CD14-positive monocyte (primary cell): ENCODE measurements at regions not wholly inside any gene's neighbourhood (a gene's known extent, or its start where the extent isn't known, plus 50 kb on each side); places are given as distances from the start of the nearest gene placed in this dataset.

ENCODE experiments used
- DNase-seq, 3 donors: peaks; one replicate each; pipeline ENCODE4 v3.0.0-alpha.2; 2011 to 2022
- H2AFZ ChIP-seq: 2 replicates; pipeline ENCODE4 v1.6.0; 2012; ENCODE audit warnings: mild to moderate bottlenecking, low read depth, low read length, inconsistent platforms; ENCODE audit not compliant: insufficient read depth, poor library complexity, severe bottlenecking
- H3K27ac ChIP-seq, 2 donors: 1 replicate in 1 of 2; 2 replicates in 1 of 2; pipeline ENCODE4 v1.5.1; 2012 to 2013; ENCODE audit warnings: low read length in 2 of 2, control low read depth in 1 of 2, inconsistent platforms in 1 of 2, low read depth in 1 of 2, mild to moderate bottlenecking in 1 of 2
- H3K27me3 ChIP-seq, 2 donors: one replicate each; pipeline versions ENCODE4 v1.6.0 to v1.6.1; 2011 to 2013; ENCODE audit warnings: low read length in 2 of 2; ENCODE audit not compliant: control insufficient read depth in 2 of 2, insufficient read depth in 2 of 2
- H3K36me3 ChIP-seq, 2 donors: replicated peaks in 1 of 2; 1 replicate in 1 of 2; 2 replicates in 1 of 2; pipeline versions ENCODE4 v1.5.1 to v1.6.1; 2012 to 2013; ENCODE audit warnings: low read length in 2 of 2, control low read depth in 1 of 2, inconsistent platforms in 1 of 2, mild to moderate bottlenecking in 1 of 2; ENCODE audit not compliant: insufficient read depth in 2 of 2, control insufficient read depth in 1 of 2
- H3K4me1 ChIP-seq, 2 donors: 1 replicate in 1 of 2; 2 replicates in 1 of 2; pipeline versions ENCODE4 v1.5.1 to v1.6.1; 2012 to 2013; ENCODE audit warnings: low read length in 2 of 2, control low read depth in 1 of 2, inconsistent platforms in 1 of 2, mild to moderate bottlenecking in 1 of 2, moderate library complexity in 1 of 2; ENCODE audit not compliant: insufficient read depth in 2 of 2, control insufficient read depth in 1 of 2
- H3K4me2 ChIP-seq: replicated peaks from 2 replicates; pipeline ENCODE3; 2012; ENCODE audit warnings: low read length, moderate library complexity, mild to moderate bottlenecking; ENCODE audit not compliant: poor library complexity, severe bottlenecking; ENCODE audit errors: extremely low read depth
- H3K4me3 ChIP-seq, 3 experiments: fragments of 200-600 bp in 1 of 3; sonication (generic) in 1 of 3; replicated peaks in 1 of 3; 1 replicate in 2 of 3; 2 replicates in 1 of 3; pipeline ENCODE4 v1.5.1; 2011 to 2013; ENCODE audit warnings: low read length in 3 of 3, mild to moderate bottlenecking in 3 of 3, control low read depth in 2 of 3, low read depth in 2 of 3, inconsistent platforms in 1 of 3, moderate library complexity in 1 of 3
- H3K79me2 ChIP-seq: 2 replicates; pipeline ENCODE4 v1.6.0; 2012; ENCODE audit warnings: mild to moderate bottlenecking, control low read depth, inconsistent platforms, low read length, moderate library complexity; ENCODE audit not compliant: insufficient read depth
- H3K9ac ChIP-seq: 2 replicates; pipeline ENCODE4 v1.6.0; 2017; ENCODE audit warnings: low read length, mild to moderate bottlenecking; ENCODE audit not compliant: insufficient read depth, poor library complexity, severe bottlenecking
- H3K9me3 ChIP-seq, 2 donors: replicated peaks in 1 of 2; 1 replicate in 1 of 2; 2 replicates in 1 of 2; pipeline versions ENCODE4 v1.5.1 to v1.6.1; 2012 to 2013; ENCODE audit warnings: low read length in 2 of 2, control low read depth in 1 of 2; ENCODE audit not compliant: control insufficient read depth in 1 of 2, insufficient read depth in 1 of 2
- H4K20me1 ChIP-seq: 2 replicates; pipeline ENCODE4 v1.6.0; 2012; ENCODE audit warnings: mild to moderate bottlenecking, low read length, control low read depth, moderate library complexity; ENCODE audit not compliant: insufficient read depth
- H3K27ac Mint-ChIP-seq, 7 donors: one replicate each; pipeline ENCODE4 v1.8.0; 2020; ENCODE audit warnings: mild to moderate bottlenecking in 7 of 7, mixed read lengths in 7 of 7, moderate library complexity in 6 of 7, inconsistent platforms in 2 of 7
- H3K27me3 Mint-ChIP-seq, 3 donors: one replicate each; pipeline ENCODE4 v1.8.0; 2021 to 2022; ENCODE audit warnings: low read depth in 3 of 3, mild to moderate bottlenecking in 3 of 3, mixed read lengths in 3 of 3, moderate library complexity in 3 of 3, inconsistent platforms in 1 of 3
- H3K36me3 Mint-ChIP-seq, 2 donors: one replicate each; pipeline ENCODE4 v1.8.0; 2020; ENCODE audit warnings: mixed read lengths in 2 of 2, inconsistent platforms in 1 of 2, mild to moderate bottlenecking in 1 of 2
- H3K4me1 Mint-ChIP-seq: one replicate; pipeline ENCODE4 v1.8.0; 2020; ENCODE audit warnings: mild to moderate bottlenecking, mixed read lengths
- H3K4me3 Mint-ChIP-seq, 2 donors: one replicate each; pipeline ENCODE4 v1.8.0; 2020; ENCODE audit warnings: mild to moderate bottlenecking in 2 of 2, mixed read lengths in 2 of 2, moderate library complexity in 1 of 2
- H3K9me3 Mint-ChIP-seq, 7 donors: one replicate each; pipeline ENCODE4 v1.8.0; 2020 to 2022; ENCODE audit warnings: mixed read lengths in 7 of 7, mild to moderate bottlenecking in 6 of 7, moderate library complexity in 6 of 7, inconsistent platforms in 2 of 7
- CTCF ChIP-seq: fragments of 200-600 bp; IDR thresholded peaks from one replicate; pipeline ENCODE4 v1.8.0; 2022; ENCODE audit warnings: antibody characterized with exemption, mild to moderate bottlenecking
- WGBS: methylation state at CpG from one replicate; pipeline ENCODE4 v1.1.5; 2013; ENCODE audit warnings: missing lambda C conversion rate; ENCODE audit not compliant: insufficient coverage; 5-methylcytosine and 5-hydroxymethylcytosine counted together
- intact Hi-C, 2 donors: fragments of 100-400 bp; cut with micrococcal nuclease; formaldehyde crosslinking; loops; one replicate each; pipeline versions ENCODE4 v1.15.0 to v1.15.1; 2023

GRCh38 chr5:40034441-40034840 lies 609.7 kb upstream of the DAB2 start:
- intact Hi-C loops, result no loop called here
- Histone ChIP-seq H3K79me2 (no peaks in the 10 kb centered on the region), H3K4me1 (no peaks in the 10 kb centered on the region), H4K20me1 (no peaks in the 10 kb centered on the region), H3K9ac (no peak overlapping the region), H3K27me3 (no peaks in the 10 kb centered on the region), H2AFZ (no peak overlapping the region), H3K9me3 (no peaks in the 10 kb centered on the region), H3K4me3 (no peak overlapping the region), H3K4me2 (no peak overlapping the region), H3K36me3 (no peaks in the 10 kb centered on the region), H3K27ac (no peak overlapping the region)
- no peak for DNase-seq
- no CpG with 5 or more reads among the region's 2 CpGs for WGBS
- peaks cover 0 to 2% (median 0%) of the 10 kb centered on the region in 3 donors for H3K27me3 Mint-ChIP-seq
- H3K9me3 Mint-ChIP-seq, result peaks cover 0 to 5% (median 0%) of the 10 kb centered on the region in 7 donors
- no peaks in the 10 kb centered on the region for H3K4me1 Mint-ChIP-seq
- H3K4me3 Mint-ChIP-seq, result no peak overlapping the region
- H3K27ac Mint-ChIP-seq, result no peak overlapping the region
- no peak for TF ChIP-seq CTCF
- no peaks in the 10 kb centered on the region for H3K36me3 Mint-ChIP-seq

- no peak overlapping the region for H3K9ac ChIP-seq
- no peak overlapping the region for H3K27ac ChIP-seq
- H3K9me3 ChIP-seq, result no peaks in the 10 kb centered on the region
- H4K20me1 ChIP-seq, result no peaks in the 10 kb centered on the region
- no peaks in the 10 kb centered on the region for H3K27me3 ChIP-seq
- H3K9me3 Mint-ChIP-seq, result peaks cover 0 to 5% (median 0%) of the 10 kb centered on the region in 7 donors
- no peak overlapping the region for H3K4me2 ChIP-seq
- intact Hi-C loops, result no loop called here
- no peak overlapping the region for H3K4me3 Mint-ChIP-seq
- WGBS, result 100% methylated on average over 1 of the region's 3 CpGs
- H3K27ac Mint-ChIP-seq, result no peak overlapping the region
- no peak overlapping the region for H2AFZ ChIP-seq
- H3K36me3 ChIP-seq, result no peaks in the 10 kb centered on the region
- no peak overlapping the region for H3K4me3 ChIP-seq
- H3K36me3 Mint-ChIP-seq, result no peaks in the 10 kb centered on the region
- H3K27me3 Mint-ChIP-seq, result peaks cover 0 to 2% (median 0%) of the 10 kb centered on the region in 3 donors
- H3K79me2 ChIP-seq, result no peaks in the 10 kb centered on the region
- DNase-seq, result no peak
- peaks cover 0 to 5% of the 10 kb centered on the region in 2 donors for H3K4me1 ChIP-seq
- no peaks in the 10 kb centered on the region for H3K4me1 Mint-ChIP-seq
- TF ChIP-seq CTCF, result no peak
Observed at GRCh38 chr5:40033411-40033810, 608.6 kb upstream of the DAB2 start.
